T47D (cell line): ENCODE measurements at regions not wholly inside any gene's neighbourhood (a gene's known extent, or its start where the extent isn't known, plus 50 kb on each side); places are given as distances from the start of the nearest gene placed in this dataset.

Experiments used
- DNase-seq, 2 experiments: peaks; one replicate each; pipeline versions ENCODE4 v3.0.0 to v3.0.0-alpha.2; 2011 to 2012; ENCODE audit warnings: low read depth in 1 of 2, low spot score in 1 of 2
- JUND ChIP-seq: IDR thresholded peaks from 2 replicates; pipeline ENCODE4 v1.6.1; 2012; ENCODE audit warnings: low read depth
- in situ Hi-C: cut with HindIII; loops from 2 replicates; pipeline ENCODE4 v1.10.0; 2016; ENCODE audit warnings: low sequenced_read_pairs, low pct_unique_long_range_greater_than_20kb

GRCh38 chrX:138001226-138001625 lies 435.3 kb downstream of the ZIC3 start:
- TF ChIP-seq JUND, result no peak
- in situ Hi-C loops, result no loop called here
- no peak for DNase-seq

GRCh38 chrX:138006180-138006579 lies 440.3 kb downstream of the ZIC3 start:
- TF ChIP-seq JUND, result no peak
- DNase-seq, result no peak
- in situ Hi-C loops, result no loop called here

GRCh38 chrX:138008281-138008680 lies 442.4 kb downstream of the ZIC3 start:
- TF ChIP-seq JUND, result no peak
- in situ Hi-C loops, result no loop called here
- no peak for DNase-seq

GRCh38 chrX:138011468-138011867 lies 445.5 kb downstream of the ZIC3 start:
- no peak for TF ChIP-seq JUND
- DNase-seq, result peak in 1 of 2 experiments; percentile 55
- in situ Hi-C loops, result no loop called here

- DNase-seq, result no peak
- no peak for TF ChIP-seq JUND
- in situ Hi-C loops, result no loop called here
Measured at GRCh38 chrX:138014577-138014976, 448.6 kb downstream of the ZIC3 start.

DNA sequence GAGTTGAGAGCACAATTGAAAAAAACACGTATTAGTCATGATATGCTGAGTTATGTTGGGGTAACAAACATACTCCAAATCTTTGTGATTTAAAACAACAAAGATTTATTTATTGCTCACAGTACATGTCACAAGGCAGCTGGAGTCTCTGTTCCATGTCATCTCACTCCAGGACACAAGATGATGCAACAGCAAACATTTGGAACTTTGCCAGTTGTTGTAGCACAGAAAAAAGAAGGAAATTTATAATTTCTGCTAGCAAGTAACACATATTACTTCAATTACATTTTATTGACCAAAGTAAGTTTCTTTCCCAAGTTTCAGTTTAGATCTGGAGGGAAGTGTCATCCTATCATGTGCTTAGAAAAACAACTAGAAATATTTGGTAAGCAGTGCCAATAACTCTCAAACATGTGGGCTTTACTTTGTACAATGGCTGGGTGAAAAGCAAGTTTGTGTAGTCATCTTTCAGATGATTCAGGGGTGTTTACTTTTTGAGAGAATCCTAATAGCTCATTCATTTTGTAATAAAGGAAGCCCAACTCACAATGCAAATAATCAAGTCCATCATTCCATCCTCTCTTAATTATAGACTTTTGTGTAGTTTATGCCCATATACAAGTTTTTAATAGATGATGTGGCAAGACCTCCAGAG lies 452.3 kb downstream of the ZIC3 start:
- in situ Hi-C loops, result no loop called here
- no peak for TF ChIP-seq JUND
- DNase-seq, result peak in 1 of 2 experiments; percentile 13

DNA sequence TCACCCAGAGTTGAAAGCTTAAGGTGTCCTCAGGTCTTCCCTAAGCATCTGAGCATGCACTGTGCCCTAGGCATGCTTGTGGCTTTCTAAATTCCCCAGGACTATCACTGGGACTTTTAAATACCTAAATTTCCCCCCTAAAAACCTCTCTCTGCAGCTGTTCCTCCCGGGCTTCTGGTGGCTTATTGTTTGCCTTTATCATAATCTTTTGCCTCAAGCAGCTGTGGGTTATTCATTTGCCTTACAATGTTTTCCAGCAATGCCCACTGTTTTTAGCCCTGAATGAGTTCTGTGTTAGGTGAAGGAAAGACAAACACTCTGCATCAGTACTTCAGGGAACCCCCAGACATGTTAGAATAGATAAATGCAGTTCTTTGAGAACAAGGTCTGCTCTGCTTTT lies 455.0 kb downstream of the ZIC3 start:
- in situ Hi-C loops, result no loop called here
- TF ChIP-seq JUND, result no peak
- DNase-seq, result no peak

GRCh38 chrX:138026211-138026610 lies 460.3 kb downstream of the ZIC3 start:
- in situ Hi-C loops, result no loop called here
- TF ChIP-seq JUND, result no peak
- DNase-seq, result peak; percentile 1 to 9

DNA sequence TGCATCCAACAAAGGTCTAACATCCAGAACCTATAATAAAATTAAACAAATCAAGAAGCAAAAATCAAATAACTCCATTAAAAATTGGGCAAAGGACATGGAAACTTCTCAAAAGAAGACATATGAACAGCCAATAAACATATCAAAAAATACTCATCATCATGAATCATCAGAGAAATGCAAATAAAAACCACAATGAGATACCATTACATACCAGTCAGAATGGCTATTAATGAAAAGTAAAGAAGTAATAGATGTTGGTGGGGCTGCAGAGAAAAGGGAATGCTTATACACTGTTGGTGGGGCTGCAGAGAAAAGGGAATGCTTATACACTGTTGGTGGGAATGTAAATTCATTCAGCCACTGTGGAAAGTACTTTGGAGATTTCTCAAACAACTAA lies 465.8 kb downstream of the ZIC3 start:
- DNase-seq, result no peak
- no peak for TF ChIP-seq JUND
- in situ Hi-C loops, result no loop called here

- in situ Hi-C loops, result no loop called here
- DNase-seq, result peak; percentile 4 to 35
- TF ChIP-seq JUND, result no peak
Measured at GRCh38 chrX:138034136-138034535, 468.2 kb downstream of the ZIC3 start.

- in situ Hi-C loops, result no loop called here
- no peak for TF ChIP-seq JUND
- peak in 1 of 2 experiments; percentile 0 for DNase-seq
Measured at GRCh38 chrX:138037548-138037947, 471.6 kb downstream of the ZIC3 start.

- peak in 1 of 2 experiments; percentile 0 for DNase-seq
- no peak for TF ChIP-seq JUND
- in situ Hi-C loops, result no loop called here
Measured at GRCh38 chrX:138057883-138058282, 492.0 kb downstream of the ZIC3 start.

DNA sequence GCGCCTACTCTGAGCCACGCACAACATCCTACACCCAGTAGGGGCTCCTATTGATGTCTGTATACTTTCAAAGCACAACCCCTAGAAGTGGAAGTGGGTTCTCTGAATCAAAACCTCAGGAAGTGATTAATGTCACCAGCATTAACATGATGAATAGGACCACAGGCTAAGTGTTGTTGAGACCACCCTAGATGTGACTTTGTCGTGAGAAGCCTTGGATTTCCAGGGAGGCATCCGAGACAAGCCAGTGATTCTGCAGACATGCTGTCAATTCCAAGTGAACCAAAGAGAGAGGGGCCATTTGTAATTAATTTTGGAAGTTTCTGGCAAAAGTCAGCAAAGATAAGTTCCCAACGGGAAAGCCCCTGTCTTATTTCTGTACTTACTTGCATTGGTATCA lies 493.0 kb downstream of the ZIC3 start:
- in situ Hi-C loops, result no loop called here
- no peak for TF ChIP-seq JUND

DNA sequence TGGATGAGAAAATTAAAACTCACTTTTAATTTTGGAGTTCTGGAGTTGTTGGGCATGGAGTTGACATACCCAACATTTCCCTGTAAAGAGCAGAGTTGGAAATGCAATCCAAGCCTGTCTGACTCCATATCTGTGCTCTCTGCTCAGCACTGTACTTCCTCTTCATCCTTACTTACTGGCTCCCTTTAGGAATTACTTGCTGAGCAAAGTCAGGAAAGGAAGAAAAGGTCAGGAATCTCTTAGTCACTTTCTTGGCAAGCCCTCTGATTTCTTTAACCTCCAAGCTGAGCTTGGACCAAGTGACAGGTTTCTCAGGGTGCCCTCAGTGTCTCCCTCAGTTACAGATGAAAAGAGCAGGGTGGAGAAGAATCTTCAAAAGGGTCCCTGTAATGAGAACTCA lies 501.5 kb downstream of the ZIC3 start:
- in situ Hi-C loops, result no loop called here
- TF ChIP-seq JUND, result no peak
- DNase-seq, result no peak

More for the DNA sequence above, 493.0 kb downstream of the ZIC3 start:
- DNase-seq, result no peak

GRCh38 chrX:138073626-138074025 lies 507.7 kb downstream of the ZIC3 start:
- TF ChIP-seq JUND, result no peak

More at GRCh38 chrX:138073626-138074025, 507.7 kb downstream of the ZIC3 start:
- DNase-seq, result no peak
- in situ Hi-C loops, result no loop called here
